Esophagus squamous epithelium (tissue), 5 donors: ENCODE measurements at regions not wholly inside any gene's neighbourhood (a gene's known extent, or its start where the extent isn't known, plus 50 kb on each side); places are given as distances from the start of the nearest gene placed in this dataset.

Experiments used
- DNase-seq: peaks from one replicate; lab custom pipeline; 2025; lab: John Stamatoyannopoulos, UW
- H3K27ac ChIP-seq, 4 donors: fragments of 200-600 bp; sonication (generic); one replicate each; pipeline ENCODE4 v1.5.1; 2016 to 2019; ENCODE audit warnings: mild to moderate bottlenecking in 1 of 4
- H3K27me3 ChIP-seq, 4 donors: fragments of 200-600 bp; sonication (generic); 1 replicate in 3 of 4; 2 replicates in 1 of 4; pipeline versions ENCODE4 v1.5.1 to v1.6.0; 2017 to 2021; ENCODE audit warnings: antibody characterized with exemption in 1 of 4
- H3K36me3 ChIP-seq, 3 donors: fragments of 200-600 bp; sonication (generic); one replicate each; pipeline ENCODE4 v1.5.1; 2016 to 2019
- H3K4me1 ChIP-seq, 3 donors: fragments of 200-600 bp; sonication (generic); one replicate each; pipeline ENCODE4 v1.5.1; 2017 to 2019
- H3K4me3 ChIP-seq, 4 donors: fragments of 200-600 bp; sonication (generic); 1 replicate in 3 of 4; 2 replicates in 1 of 4; pipeline ENCODE4 v1.5.1; 2016 to 2019; ENCODE audit warnings: mild to moderate bottlenecking in 2 of 4, moderate library complexity in 1 of 4
- H3K9me3 ChIP-seq, 3 donors: fragments of 200-600 bp; sonication (generic); one replicate each; pipeline ENCODE4 v1.5.1; 2016 to 2019
- POLR2A ChIP-seq, 4 donors: fragments of 450-650 bp; IDR thresholded peaks; one replicate each; pipeline ENCODE4 v1.6.1; 2017; ENCODE audit warnings: antibody characterized with exemption in 4 of 4, mild to moderate bottlenecking in 4 of 4, moderate library complexity in 3 of 4
- WGBS, 2 donors: methylation state at CpG; one replicate each; pipeline ENCODE4 v1.1.5; 2018; 5-methylcytosine and 5-hydroxymethylcytosine counted together
- intact Hi-C: fragments of 100-400 bp; cut with DNase I; formaldehyde crosslinking; loops from one replicate; pipeline ENCODE4 v1.15.0; 2022
- TF ChIP-seq, protein P1 (sequence below), 6 experiments: fragments of 450-650 bp in 4 of 6; fragments of 200-600 bp in 2 of 6; sonication (generic) in 2 of 6; IDR thresholded peaks; one replicate each; pipeline ENCODE4 v1.5.1; 2016 to 2019; ENCODE audit warnings: antibody characterized with exemption in 6 of 6, mild to moderate bottlenecking in 4 of 6, moderate library complexity in 4 of 6
- donor health status: DM: yes; HTN: yes; CAD: no.

DNA sequence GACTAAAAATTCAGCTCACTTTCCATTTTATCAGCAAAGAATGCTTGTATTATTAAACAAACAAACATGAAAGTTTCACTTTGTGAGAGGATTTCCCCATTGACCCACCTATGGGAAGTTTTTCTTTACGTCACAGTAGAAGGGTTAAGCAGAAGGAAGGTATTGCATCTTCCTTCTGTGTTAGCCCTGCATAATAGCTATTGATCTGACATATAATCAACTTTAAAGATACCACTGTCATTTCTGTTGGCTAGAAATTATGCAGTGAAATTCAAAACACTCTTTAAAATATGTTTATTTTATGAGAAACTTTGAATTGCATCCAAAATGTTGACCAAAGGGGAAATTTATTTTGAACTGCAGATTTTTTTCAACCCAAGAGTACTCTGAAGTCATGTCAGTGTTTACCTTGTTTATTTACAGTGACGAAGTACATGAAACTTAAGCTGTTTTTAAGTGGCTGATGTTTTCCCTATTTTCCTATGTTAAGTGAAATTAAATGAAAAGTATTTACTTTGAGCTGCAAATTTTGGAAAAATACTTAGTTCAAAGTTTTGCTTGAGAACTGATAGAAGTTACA, 566.4 kb downstream of the ZEB2 start:
- 63 to 69% methylated on average over 2 of the region's 2 CpGs for WGBS, 2 donors
- DNase-seq: no peak

DNA sequence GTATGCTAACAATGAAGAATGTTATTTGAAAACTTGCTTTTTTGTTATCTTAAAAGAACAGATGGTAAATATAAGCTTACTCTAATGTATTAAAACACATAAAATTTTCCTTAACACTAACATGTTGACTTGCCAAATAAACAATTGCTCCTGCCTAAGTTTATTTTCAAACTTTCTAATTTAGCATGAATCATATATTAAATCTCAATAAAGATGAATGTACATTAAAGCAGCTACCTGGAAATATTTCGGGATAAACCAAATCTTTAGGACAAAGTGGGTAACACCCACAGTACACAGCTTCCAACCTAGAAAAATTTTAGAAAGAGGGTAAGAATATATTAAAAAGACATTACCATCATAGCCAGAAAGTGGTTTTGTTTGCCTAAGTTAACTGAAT, 567.4 kb downstream of the ZEB2 start:
- DNase-seq: no peak
- Histone ChIP-seq H3K36me3 (no peaks in the 10 kb centered on the region), H3K9me3 (no peaks in the 10 kb centered on the region), H3K27ac (peak overlapping the region in 2 of 4 donors; percentile 42 to 46), H3K4me1 (peaks cover 0 to 9% (median 3%) of the 10 kb centered on the region in 3 donors), H3K4me3 (no peak overlapping the region), H3K27me3 (no peaks in the 10 kb centered on the region)
- intact Hi-C loops: no loop called here
- TF ChIP-seq POLR2A (IDR thresholded peaks at IDR 0.05): no peak
- TF ChIP-seq, protein P1, sequence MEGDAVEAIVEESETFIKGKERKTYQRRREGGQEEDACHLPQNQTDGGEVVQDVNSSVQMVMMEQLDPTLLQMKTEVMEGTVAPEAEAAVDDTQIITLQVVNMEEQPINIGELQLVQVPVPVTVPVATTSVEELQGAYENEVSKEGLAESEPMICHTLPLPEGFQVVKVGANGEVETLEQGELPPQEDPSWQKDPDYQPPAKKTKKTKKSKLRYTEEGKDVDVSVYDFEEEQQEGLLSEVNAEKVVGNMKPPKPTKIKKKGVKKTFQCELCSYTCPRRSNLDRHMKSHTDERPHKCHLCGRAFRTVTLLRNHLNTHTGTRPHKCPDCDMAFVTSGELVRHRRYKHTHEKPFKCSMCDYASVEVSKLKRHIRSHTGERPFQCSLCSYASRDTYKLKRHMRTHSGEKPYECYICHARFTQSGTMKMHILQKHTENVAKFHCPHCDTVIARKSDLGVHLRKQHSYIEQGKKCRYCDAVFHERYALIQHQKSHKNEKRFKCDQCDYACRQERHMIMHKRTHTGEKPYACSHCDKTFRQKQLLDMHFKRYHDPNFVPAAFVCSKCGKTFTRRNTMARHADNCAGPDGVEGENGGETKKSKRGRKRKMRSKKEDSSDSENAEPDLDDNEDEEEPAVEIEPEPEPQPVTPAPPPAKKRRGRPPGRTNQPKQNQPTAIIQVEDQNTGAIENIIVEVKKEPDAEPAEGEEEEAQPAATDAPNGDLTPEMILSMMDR (IDR thresholded peaks at IDR 0.05): no peak
- 78 to 82% methylated on average over 1 of the region's 1 CpG for WGBS, 2 donors

More for the DNA sequence above, 566.4 kb downstream of the ZEB2 start:
- Histone ChIP-seq H3K27me3 (no peaks in the 10 kb centered on the region), H3K9me3 (no peaks in the 10 kb centered on the region), H3K4me1 (peaks cover 0 to 9% (median 3%) of the 10 kb centered on the region in 3 donors), H3K27ac (peak overlapping the region in 3 of 4 donors; percentile 36 to 46 (median 42)), H3K36me3 (no peaks in the 10 kb centered on the region), H3K4me3 (peak overlapping the region in 1 of 4 donors; percentile 15)
- TF ChIP-seq, protein P1 (IDR thresholded peaks at IDR 0.05): no peak
- intact Hi-C loops: no loop called here

DNA sequence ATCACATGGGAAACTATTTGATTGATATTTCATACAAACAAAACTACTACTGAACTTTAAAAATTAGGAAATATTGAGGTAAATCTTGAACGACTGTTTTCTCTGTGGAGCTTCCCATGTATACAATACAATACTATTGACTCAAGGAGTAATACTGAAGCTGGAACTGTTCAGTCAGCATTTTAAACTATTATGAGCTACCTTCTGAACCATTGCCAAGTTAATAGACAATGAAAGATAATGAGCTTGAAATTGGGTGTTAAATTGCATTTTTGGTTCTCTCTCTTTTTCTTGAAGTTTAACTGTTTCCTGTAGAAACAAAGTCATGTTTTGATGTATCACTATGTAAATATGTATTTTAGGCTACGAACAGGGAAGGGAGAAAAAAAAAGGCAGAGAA, 569.2 kb downstream of the ZEB2 start:
- 57 to 60% methylated on average over 2 of the region's 2 CpGs for WGBS, 2 donors
- H3K4me1 ChIP-seq: peaks cover 0 to 9% (median 2%) of the 10 kb centered on the region in 3 donors
- intact Hi-C loops: no loop called here
- no peak for TF ChIP-seq POLR2A (IDR thresholded peaks at IDR 0.05)
- TF ChIP-seq, protein P1 (IDR thresholded peaks at IDR 0.05): no peak
- DNase-seq: no peak
- no peaks in the 10 kb centered on the region for H3K27me3 ChIP-seq
- peaks cover 0 to 6% (median 0%) of the 10 kb centered on the region in 3 donors for H3K36me3 ChIP-seq
- no peak overlapping the region for H3K4me3 ChIP-seq
- peak overlapping the region in 2 of 4 donors; percentile 30 to 47 for H3K27ac ChIP-seq
- H3K9me3 ChIP-seq: no peaks in the 10 kb centered on the region

DNA sequence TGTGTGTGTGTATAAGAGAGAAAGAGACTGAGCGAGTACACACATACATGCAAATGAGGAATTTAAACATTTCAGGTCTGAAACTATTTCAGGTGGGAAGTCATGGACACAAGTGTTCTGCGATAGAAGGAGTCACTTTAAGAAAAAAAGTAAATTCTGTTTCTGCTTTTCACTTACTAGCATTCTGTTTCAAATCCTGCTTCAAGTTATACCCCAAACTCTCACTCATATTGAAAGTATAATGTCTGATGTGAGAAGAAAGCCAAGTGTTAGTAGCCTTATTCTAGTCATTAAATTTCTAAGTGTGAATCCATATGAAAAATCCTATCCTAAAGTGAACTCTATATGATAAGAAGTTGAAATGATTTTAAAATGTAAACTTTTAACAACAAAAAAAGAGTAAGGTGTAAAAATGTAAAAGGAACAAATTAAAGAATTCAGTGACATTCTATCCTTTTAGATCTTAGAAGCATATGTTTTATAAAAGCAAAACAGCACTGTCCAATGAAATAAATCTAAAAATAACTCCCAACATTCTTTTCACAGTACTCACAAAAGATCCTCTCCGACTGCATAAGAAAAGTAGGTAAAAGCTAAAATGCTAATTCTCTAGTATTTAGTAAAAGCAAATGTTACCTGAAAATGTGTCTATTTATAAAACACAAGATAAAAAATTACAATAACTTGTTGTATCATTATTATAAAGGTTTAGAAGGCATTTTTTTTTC, 570.6 kb downstream of the ZEB2 start:
- no peaks in the 10 kb centered on the region for H3K4me1 ChIP-seq
- no peak for DNase-seq
- intact Hi-C loops: no loop called here
- TF ChIP-seq POLR2A (IDR thresholded peaks at IDR 0.05): no peak
- H3K36me3 ChIP-seq: peaks cover 0 to 6% (median 0%) of the 10 kb centered on the region in 3 donors
- peak overlapping the region in 2 of 4 donors; percentile 10 to 22 for H3K27ac ChIP-seq
- WGBS, 2 donors: 73 to 76% methylated on average over 3 of the region's 3 CpGs
- H3K9me3 ChIP-seq: no peaks in the 10 kb centered on the region
- H3K27me3 ChIP-seq: no peaks in the 10 kb centered on the region
- no peak overlapping the region for H3K4me3 ChIP-seq

DNA sequence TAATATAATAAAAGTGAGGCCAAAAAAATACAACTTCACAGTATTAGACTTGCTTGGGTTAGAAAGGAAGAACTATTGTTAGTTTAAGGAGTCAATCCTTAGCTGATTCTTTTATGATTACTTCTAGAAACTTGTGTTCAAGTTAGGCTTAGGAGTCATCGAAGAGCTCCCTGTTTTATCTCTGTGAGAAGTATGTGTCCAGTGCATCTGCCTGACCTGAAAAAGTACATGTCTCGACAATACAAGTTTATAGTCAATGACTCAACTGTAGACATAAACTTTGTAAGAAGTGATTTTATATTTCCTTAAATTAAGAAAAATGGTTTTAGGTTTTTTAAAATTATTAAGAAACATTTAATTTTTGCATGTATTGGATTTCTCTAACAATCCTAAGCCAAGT, 571.2 kb downstream of the ZEB2 start:
- no peaks in the 10 kb centered on the region for H3K27me3 ChIP-seq
- H3K4me3 ChIP-seq: peak overlapping the region in 1 of 4 donors; percentile 13
- no peak for TF ChIP-seq POLR2A (IDR thresholded peaks at IDR 0.05)
- TF ChIP-seq, protein P1 (IDR thresholded peaks at IDR 0.05): no peak
- H3K36me3 ChIP-seq: peaks cover 0 to 6% (median 0%) of the 10 kb centered on the region in 3 donors
- H3K9me3 ChIP-seq: no peaks in the 10 kb centered on the region
- intact Hi-C loops: no loop called here
- H3K4me1 ChIP-seq: no peaks in the 10 kb centered on the region
- WGBS, 2 donors: 77% methylated on average over 2 of the region's 2 CpGs
- peak overlapping the region in 2 of 4 donors; percentile 10 to 22 for H3K27ac ChIP-seq
- DNase-seq: no peak
